HCT116 (cell line): ENCODE measurements at regions not wholly inside any gene's neighbourhood (a gene's known extent, or its start where the extent isn't known, plus 50 kb on each side); places are given as distances from the start of the nearest gene placed in this dataset.

Experiments
- ATAC-seq: fragments of 200-7000 bp; cut with Tn5 transposase; 2 replicates; pipeline ENCODE4 v1.9.1; 2020; ENCODE audit warnings: mild to moderate bottlenecking, moderate library complexity
- BruUV-seq: library from RNA; stranded (reverse); fragments of 400-500 nt; replicated peaks from 2 replicates; lab custom pipeline; 2021; lab: Mats Ljungman, UMichigan
- CTCF ChIA-PET: fragments of 300-600 bp; sonication (Branson Sonifier 250); formaldehyde crosslinking; loops from one replicate; lab custom pipeline; 2021; ENCODE audit warnings: antibody characterized with exemption; lab: Charles Lee
- POLR2A ChIA-PET: fragments of 300-600, 350-600 bp; sonication (Branson Sonifier 250); formaldehyde crosslinking; loops from one replicate; lab custom pipeline; 2021; ENCODE audit warnings: antibody characterized with exemption; lab: Charles Lee
- RAD21 ChIA-PET, 2 experiments: fragments of 300-600 bp; sonication (Branson Sonifier 250); formaldehyde crosslinking; loops; one replicate each; lab custom pipeline; 2023; ENCODE audit warnings: low total read pairs in 2 of 2; ENCODE audit not compliant: uncharacterized antibody in 2 of 2, unreplicated experiment in 2 of 2, low non-redundant PET in 1 of 2; lab: Charles Lee
- DNase-seq: peaks from one replicate; pipeline ENCODE4 v3.0.0-alpha.2; 2010; ENCODE audit warnings: low read depth, low spot score
- H2AFZ ChIP-seq: fragments of 200-600 bp; shearing (Covaris generic), sonication (generic); 2 replicates; pipeline ENCODE4 v1.6.1; 2017; ENCODE audit warnings: low read depth, mixed run types, mixed read lengths, antibody characterized with exemption, low read length; ENCODE audit not compliant: poor library complexity, severe bottlenecking
- H3K27ac ChIP-seq: 2 replicates; pipeline ENCODE4 v1.5.1; 2012; ENCODE audit warnings: low read depth, low read length
- H3K27me3 ChIP-seq: fragments of 200-600 bp; sonication (generic); 2 replicates; pipeline ENCODE4 v1.6.1; 2016; ENCODE audit warnings: mixed run types, low read length, mixed read lengths; ENCODE audit not compliant: insufficient read depth
- H3K36me3 ChIP-seq, 2 experiments: fragments of 200-500 bp in 1 of 2; fragments of 200-600 bp in 1 of 2; sonication (Bioruptor generic) in 1 of 2; sonication (generic) in 1 of 2; 2 replicates each; pipeline versions ENCODE4 v1.5.1 to v1.6.1; 2014 to 2016; ENCODE audit warnings: low read length in 2 of 2, inconsistent platforms in 1 of 2, mixed read lengths in 1 of 2, mixed run types in 1 of 2; ENCODE audit not compliant: insufficient read depth in 2 of 2, control insufficient read depth in 1 of 2
- H3K4me1 ChIP-seq, 2 experiments: fragments of 200-600 bp in 1 of 2; sonication (generic) in 1 of 2; 2 replicates each; pipeline versions ENCODE4 v1.5.1 to v1.6.1; 2012 to 2017; ENCODE audit warnings: low read length in 2 of 2, inconsistent platforms in 1 of 2, mild to moderate bottlenecking in 1 of 2, mixed read lengths in 1 of 2, mixed run types in 1 of 2, moderate library complexity in 1 of 2; ENCODE audit not compliant: insufficient read depth in 2 of 2, control insufficient read depth in 1 of 2
- H3K4me2 ChIP-seq: fragments of 200-600 bp; sonication (generic); 2 replicates; pipeline ENCODE4 v1.6.1; 2017; ENCODE audit warnings: mixed run types, low read length, mixed read lengths
- H3K4me3 ChIP-seq, 2 experiments: fragments of 200-600 bp in 1 of 2; sonication (generic) in 1 of 2; replicated peaks in 1 of 2; 2 replicates each; pipeline ENCODE4 v1.5.1; 2011 to 2016; ENCODE audit warnings: low read length in 2 of 2, control low read depth in 1 of 2, low read depth in 1 of 2, mild to moderate bottlenecking in 1 of 2, mixed read lengths in 1 of 2, mixed run types in 1 of 2
- H3K79me2 ChIP-seq: fragments of 200-600 bp; sonication (generic); 2 replicates; pipeline ENCODE4 v1.6.1; 2017; ENCODE audit warnings: mild to moderate bottlenecking, mixed run types, low read length, moderate library complexity, mixed read lengths; ENCODE audit not compliant: insufficient read depth
- H3K9ac ChIP-seq: fragments of 200-600 bp; sonication (generic); 2 replicates; pipeline ENCODE4 v1.6.1; 2016; ENCODE audit warnings: low read length, mixed read lengths
- H3K9me2 ChIP-seq: fragments of 200-600 bp; sonication (generic), shearing (Covaris generic); 2 replicates; pipeline ENCODE4 v1.6.1; 2017; ENCODE audit warnings: mixed run types, mild to moderate bottlenecking, moderate library complexity; ENCODE audit not compliant: insufficient read depth
- H3K9me3 ChIP-seq, 2 experiments: fragments of 200-500 bp in 1 of 2; fragments of 200-600 bp in 1 of 2; sonication (Bioruptor generic) in 1 of 2; sonication (generic) in 1 of 2; 2 replicates each; pipeline ENCODE4 v1.6.1; 2014 to 2017; ENCODE audit warnings: low read length in 2 of 2, mixed read lengths in 2 of 2, inconsistent platforms in 1 of 2, low read depth in 1 of 2, mild to moderate bottlenecking in 1 of 2, mixed run types in 1 of 2, moderate library complexity in 1 of 2; ENCODE audit not compliant: control insufficient read depth in 1 of 2, insufficient read depth in 1 of 2
- H4K20me1 ChIP-seq: fragments of 200-600 bp; sonication (generic), shearing (Covaris generic); 2 replicates; pipeline ENCODE4 v1.6.1; 2017; ENCODE audit warnings: mixed run types, mild to moderate bottlenecking, moderate library complexity; ENCODE audit not compliant: insufficient read depth
- CBX3 ChIP-seq: IDR thresholded peaks from 2 replicates; pipeline ENCODE4 v1.6.1; 2012; ENCODE audit warnings: low read depth
- CEBPB ChIP-seq: IDR thresholded peaks from 2 replicates; pipeline ENCODE4 v1.6.1; 2012; ENCODE audit warnings: low read depth
- EZH2phosphoT487 ChIP-seq: fragments of 200-600 bp; IDR thresholded peaks from 2 replicates; pipeline ENCODE4 v1.6.1; 2018; ENCODE audit warnings: antibody characterized with exemption, borderline replicate concordance
- FOSL1 ChIP-seq: IDR thresholded peaks from 2 replicates; pipeline ENCODE4 v1.6.1; 2012; ENCODE audit warnings: low read depth
- JUND ChIP-seq: IDR thresholded peaks from 2 replicates; pipeline ENCODE4 v1.6.1; 2012
- POLR2AphosphoS5 ChIP-seq: IDR thresholded peaks from 2 replicates; pipeline ENCODE4 v1.6.1; 2011; ENCODE audit warnings: mild to moderate bottlenecking, low read depth, low read length, moderate library complexity
- SRF ChIP-seq: IDR thresholded peaks from 2 replicates; pipeline ENCODE4 v1.6.1; 2012; ENCODE audit warnings: low read depth
- TCF7L2 ChIP-seq: IDR thresholded peaks from 2 replicates; pipeline ENCODE4 v1.7.0; 2011; ENCODE audit warnings: borderline replicate concordance, inconsistent platforms; ENCODE audit not compliant: insufficient read depth, insufficient read length; ENCODE audit errors: extremely low read depth
- intact Hi-C: fragments of 100-400 bp; cut with micrococcal nuclease; formaldehyde crosslinking; loops from 2 replicates; pipeline ENCODE4 v1.10.0; 2022
- TF ChIP-seq, protein P1 (sequence below): IDR thresholded peaks from 2 replicates; pipeline ENCODE4 v1.6.1; 2012; ENCODE audit warnings: low read depth
- TF ChIP-seq, protein P2 (sequence below), 3 experiments: fragments of 200-600 bp in 1 of 3; sonication (generic) in 1 of 3; IDR thresholded peaks in 2 of 3; conservative IDR thresholded peaks in 1 of 3; 2 replicates each; pipeline ENCODE4 v1.5.1; 2012 to 2017; ENCODE audit warnings: low read depth in 2 of 3, low read length in 2 of 3, antibody characterized with exemption in 1 of 3, borderline replicate concordance in 1 of 3, control low read depth in 1 of 3, mild to moderate bottlenecking in 1 of 3, mixed read lengths in 1 of 3, mixed run types in 1 of 3, moderate library complexity in 1 of 3; ENCODE audit not compliant: insufficient read depth in 1 of 3
- TF ChIP-seq, protein P3 (sequence below): IDR thresholded peaks from 2 replicates; pipeline ENCODE4 v1.6.1; 2012

DNA sequence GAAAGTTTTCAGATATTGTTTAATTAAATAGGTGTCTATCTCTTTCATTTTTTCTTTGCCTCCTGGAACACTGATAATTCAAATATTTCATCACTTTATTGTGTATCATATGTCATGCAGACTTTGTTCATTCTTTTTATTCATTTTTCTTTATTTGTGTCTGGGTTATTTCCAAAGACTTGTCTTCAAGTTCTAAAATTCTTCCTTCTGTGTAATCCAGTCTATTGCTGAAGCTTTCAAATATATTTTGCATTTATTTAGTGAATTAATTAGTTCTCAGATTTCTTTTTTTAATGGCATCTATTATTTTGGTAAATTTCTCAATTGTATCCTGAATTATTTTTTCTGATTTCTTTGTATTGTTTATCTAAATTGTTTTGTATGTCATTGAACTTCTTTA, 70.1 kb downstream of the ZNF330 start:
- intact Hi-C loops: no loop called here
- H2AFZ ChIP-seq: no peak overlapping the region
- H3K9me2 ChIP-seq: no peaks in the 10 kb centered on the region
- DNase-seq (no peak), ATAC-seq (no peak)
- no peak overlapping the region for H3K9ac ChIP-seq
- H3K4me1 ChIP-seq: no peaks in the 10 kb centered on the region
- H3K4me2 ChIP-seq: no peak overlapping the region
- ChIA-PET POLR2A (no interaction called here), RAD21 (no interaction called here), CTCF (no interaction called here)
- no peaks in the 10 kb centered on the region for H3K79me2 ChIP-seq
- no peaks in the 10 kb centered on the region for H3K27me3 ChIP-seq
- H4K20me1 ChIP-seq: no peaks in the 10 kb centered on the region
- H3K4me3 ChIP-seq: no peak overlapping the region
- no peaks in the 10 kb centered on the region for H3K9me3 ChIP-seq
- BruUV-seq: no TSS peak
- TF ChIP-seq CEBPB (no peak), FOSL1 (no peak), CBX3 (no peak), EZH2phosphoT487 (no peak), POLR2AphosphoS5 (no peak), JUND (no peak), TCF7L2 (no peak), SRF (no peak)
- TF ChIP-seq, protein P1, sequence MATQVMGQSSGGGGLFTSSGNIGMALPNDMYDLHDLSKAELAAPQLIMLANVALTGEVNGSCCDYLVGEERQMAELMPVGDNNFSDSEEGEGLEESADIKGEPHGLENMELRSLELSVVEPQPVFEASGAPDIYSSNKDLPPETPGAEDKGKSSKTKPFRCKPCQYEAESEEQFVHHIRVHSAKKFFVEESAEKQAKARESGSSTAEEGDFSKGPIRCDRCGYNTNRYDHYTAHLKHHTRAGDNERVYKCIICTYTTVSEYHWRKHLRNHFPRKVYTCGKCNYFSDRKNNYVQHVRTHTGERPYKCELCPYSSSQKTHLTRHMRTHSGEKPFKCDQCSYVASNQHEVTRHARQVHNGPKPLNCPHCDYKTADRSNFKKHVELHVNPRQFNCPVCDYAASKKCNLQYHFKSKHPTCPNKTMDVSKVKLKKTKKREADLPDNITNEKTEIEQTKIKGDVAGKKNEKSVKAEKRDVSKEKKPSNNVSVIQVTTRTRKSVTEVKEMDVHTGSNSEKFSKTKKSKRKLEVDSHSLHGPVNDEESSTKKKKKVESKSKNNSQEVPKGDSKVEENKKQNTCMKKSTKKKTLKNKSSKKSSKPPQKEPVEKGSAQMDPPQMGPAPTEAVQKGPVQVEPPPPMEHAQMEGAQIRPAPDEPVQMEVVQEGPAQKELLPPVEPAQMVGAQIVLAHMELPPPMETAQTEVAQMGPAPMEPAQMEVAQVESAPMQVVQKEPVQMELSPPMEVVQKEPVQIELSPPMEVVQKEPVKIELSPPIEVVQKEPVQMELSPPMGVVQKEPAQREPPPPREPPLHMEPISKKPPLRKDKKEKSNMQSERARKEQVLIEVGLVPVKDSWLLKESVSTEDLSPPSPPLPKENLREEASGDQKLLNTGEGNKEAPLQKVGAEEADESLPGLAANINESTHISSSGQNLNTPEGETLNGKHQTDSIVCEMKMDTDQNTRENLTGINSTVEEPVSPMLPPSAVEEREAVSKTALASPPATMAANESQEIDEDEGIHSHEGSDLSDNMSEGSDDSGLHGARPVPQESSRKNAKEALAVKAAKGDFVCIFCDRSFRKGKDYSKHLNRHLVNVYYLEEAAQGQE: no peak
- TF ChIP-seq, protein P2, sequence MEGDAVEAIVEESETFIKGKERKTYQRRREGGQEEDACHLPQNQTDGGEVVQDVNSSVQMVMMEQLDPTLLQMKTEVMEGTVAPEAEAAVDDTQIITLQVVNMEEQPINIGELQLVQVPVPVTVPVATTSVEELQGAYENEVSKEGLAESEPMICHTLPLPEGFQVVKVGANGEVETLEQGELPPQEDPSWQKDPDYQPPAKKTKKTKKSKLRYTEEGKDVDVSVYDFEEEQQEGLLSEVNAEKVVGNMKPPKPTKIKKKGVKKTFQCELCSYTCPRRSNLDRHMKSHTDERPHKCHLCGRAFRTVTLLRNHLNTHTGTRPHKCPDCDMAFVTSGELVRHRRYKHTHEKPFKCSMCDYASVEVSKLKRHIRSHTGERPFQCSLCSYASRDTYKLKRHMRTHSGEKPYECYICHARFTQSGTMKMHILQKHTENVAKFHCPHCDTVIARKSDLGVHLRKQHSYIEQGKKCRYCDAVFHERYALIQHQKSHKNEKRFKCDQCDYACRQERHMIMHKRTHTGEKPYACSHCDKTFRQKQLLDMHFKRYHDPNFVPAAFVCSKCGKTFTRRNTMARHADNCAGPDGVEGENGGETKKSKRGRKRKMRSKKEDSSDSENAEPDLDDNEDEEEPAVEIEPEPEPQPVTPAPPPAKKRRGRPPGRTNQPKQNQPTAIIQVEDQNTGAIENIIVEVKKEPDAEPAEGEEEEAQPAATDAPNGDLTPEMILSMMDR (IDR thresholded peaks at IDR 0.05 in 2 of 3, conservative IDR thresholded peaks at IDR 0.05 in 1 of 3; ENCODE audit: borderline replicate concordance in 1 of 3, insufficient read depth in 1 of 3, low read depth in 2 of 3, low read length in 2 of 3): no peak
- TF ChIP-seq, protein P3, sequence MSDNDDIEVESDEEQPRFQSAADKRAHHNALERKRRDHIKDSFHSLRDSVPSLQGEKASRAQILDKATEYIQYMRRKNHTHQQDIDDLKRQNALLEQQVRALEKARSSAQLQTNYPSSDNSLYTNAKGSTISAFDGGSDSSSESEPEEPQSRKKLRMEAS: no peak
- no peaks in the 10 kb centered on the region for H3K36me3 ChIP-seq
- H3K27ac ChIP-seq: no peak overlapping the region
